GM12878 (cell line): ENCODE measurements at regions not wholly inside any gene's neighbourhood (a gene's known extent, or its start where the extent isn't known, plus 50 kb on each side); places are given as distances from the start of the nearest gene placed in this dataset.

ENCODE experiments used
- ATAC-seq: fragments of 200-7000 bp; cut with Tn5 transposase; 3 replicates; pipeline ENCODE4 v1.9.1; 2020; ENCODE audit warnings: mild to moderate bottlenecking, moderate library complexity
- BruUV-seq: library from RNA; stranded (reverse); fragments of 400-500 nt; replicated peaks from 2 replicates; lab custom pipeline; 2021; lab: Mats Ljungman, UMichigan
- CTCF ChIA-PET: fragments of 300-600 bp; sonication (Branson Sonifier 250); formaldehyde crosslinking; extraction: SDS; loops from one replicate; lab custom pipeline; 2021; ENCODE audit warnings: inconsistent platforms; lab: Yijun Ruan, JAX
- POLR2A ChIA-PET: fragments of 350-600 bp; formaldehyde crosslinking; extraction: SDS; loops from one replicate; lab custom pipeline; 2021; ENCODE audit warnings: inconsistent platforms; lab: Charles Lee
- RAD21 ChIA-PET: fragments of 300-600 bp; sonication (Branson Sonifier 250); formaldehyde crosslinking; loops from one replicate; lab custom pipeline; 2023; ENCODE audit warnings: antibody characterized with exemption; ENCODE audit not compliant: unreplicated experiment; lab: Charles Lee
- SMC1A ChIA-PET: fragments of 300-600 bp; sonication (Branson Sonifier 250); formaldehyde crosslinking; loops from one replicate; lab custom pipeline; 2023; ENCODE audit not compliant: unreplicated experiment, uncharacterized antibody; lab: Charles Lee
- DNase-seq: peaks from one replicate; pipeline ENCODE4 v3.0.0-alpha.2; 2011; ENCODE audit warnings: low read depth, low spot score
- FAIRE-seq: peaks from 3 replicates; lab custom pipeline; 2011; peaks lifted over from hg19 to GRCh38; lab: Jason Lieb, UNC
- H2AFZ ChIP-seq: 2 replicates; pipeline ENCODE4 v1.6.0; 2011; ENCODE audit warnings: low read depth, low read length, control low read depth; ENCODE audit not compliant: control insufficient read depth
- H3K27ac ChIP-seq: 2 replicates; pipeline ENCODE4 v1.5.1; 2011; ENCODE audit warnings: control low read depth; ENCODE audit not compliant: control insufficient read depth, insufficient read depth
- H3K27me3 ChIP-seq, 2 experiments: replicated peaks in 1 of 2; 2 replicates each; pipeline versions ENCODE4 v1.6.0 to v1.6.1; 2011; ENCODE audit warnings: low read length in 1 of 2; ENCODE audit not compliant: control insufficient read depth in 2 of 2, insufficient read depth in 2 of 2
- H3K36me3 ChIP-seq, 2 experiments: 2 replicates each; pipeline ENCODE4 v1.5.1; 2011; ENCODE audit warnings: low read length in 1 of 2; ENCODE audit not compliant: control insufficient read depth in 2 of 2, insufficient read depth in 2 of 2
- H3K4me1 ChIP-seq: 2 replicates; pipeline ENCODE4 v1.6.1; 2011; ENCODE audit warnings: mild to moderate bottlenecking, low read length, moderate library complexity, mixed read lengths; ENCODE audit not compliant: control insufficient read depth, insufficient read depth
- H3K4me2 ChIP-seq: 2 replicates; pipeline ENCODE4 v1.6.0; 2011; ENCODE audit warnings: control low read depth; ENCODE audit not compliant: control insufficient read depth, insufficient read depth
- H3K4me3 ChIP-seq: fragments of 200-600 bp; sonication (generic); 2 replicates; pipeline ENCODE4 v1.5.1; 2016
- H3K79me2 ChIP-seq: 2 replicates; pipeline ENCODE4 v1.6.0; 2011; ENCODE audit warnings: low read length; ENCODE audit not compliant: control insufficient read depth, insufficient read depth
- H3K9ac ChIP-seq: 2 replicates; pipeline ENCODE4 v1.8.0; 2011; ENCODE audit warnings: low read length, control low read depth, mixed read lengths; ENCODE audit not compliant: control insufficient read depth, insufficient read depth
- H3K9me3 ChIP-seq: replicated peaks from 3 replicates; pipeline ENCODE4 v1.5.1; 2011; ENCODE audit warnings: mild to moderate bottlenecking, low read length; ENCODE audit not compliant: control insufficient read depth, insufficient read depth
- H4K20me1 ChIP-seq: 2 replicates; pipeline ENCODE4 v1.6.0; 2011; ENCODE audit not compliant: control insufficient read depth, insufficient read depth
- BCL11A ChIP-seq: IDR thresholded peaks from 2 replicates; pipeline ENCODE4 v1.6.1; 2011; ENCODE audit warnings: low read depth, low read length
- HDAC2 ChIP-seq: fragments of 200-600 bp; sonication (generic); IDR thresholded peaks from 2 replicates; pipeline ENCODE4 v1.6.1; 2017
- IKZF2 ChIP-seq, 2 experiments: fragments of 450-650 bp; IDR thresholded peaks; 2 replicates each; pipeline ENCODE4 v1.6.1; 2017; ENCODE audit warnings: mild to moderate bottlenecking in 2 of 2, moderate library complexity in 2 of 2
- NFYB ChIP-seq: IDR thresholded peaks from 2 replicates; pipeline ENCODE4 v1.6.1; 2011; ENCODE audit warnings: low read depth, mild to moderate bottlenecking, low read length, improper control_type of control experiment, moderate library complexity; ENCODE audit not compliant: insufficient read depth
- RB1 ChIP-seq: fragments of 450-650 bp; formaldehyde crosslinking; IDR thresholded peaks from 2 replicates; pipeline ENCODE4 v1.6.1; 2017; ENCODE audit warnings: mild to moderate bottlenecking, borderline replicate concordance
- RUNX3 ChIP-seq: IDR thresholded peaks from 2 replicates; pipeline ENCODE4 v1.6.1; 2012; ENCODE audit warnings: low read length, inconsistent platforms
- SRF ChIP-seq, 2 experiments: IDR thresholded peaks; 2 replicates each; pipeline ENCODE4 v1.6.1; 2011; ENCODE audit warnings: low read depth in 2 of 2, low read length in 2 of 2, mild to moderate bottlenecking in 1 of 2, moderate library complexity in 1 of 2
- STAT1 ChIP-seq: fragments of 450-650 bp; conservative IDR thresholded peaks from 2 replicates; pipeline ENCODE4 v1.6.1; 2014; ENCODE audit warnings: antibody characterized with exemption, mild to moderate bottlenecking
- STAT3 ChIP-seq: IDR thresholded peaks from 2 replicates; pipeline ENCODE4 v1.6.1; 2011; ENCODE audit warnings: low read depth, low read length, improper control_type of control experiment
- ZNF274 ChIP-seq: IDR thresholded peaks from one replicate; pipeline ENCODE4 v1.8.0; 2011; ENCODE audit not compliant: insufficient read length, insufficient read depth
- WGBS: methylation state at CpG from one replicate; pipeline ENCODE4 v1.1.6; 2016; ENCODE audit warnings: low lambda C conversion rate; ENCODE audit not compliant: insufficient replicate concordance, insufficient coverage; ENCODE audit errors: missing lambda C conversion rate; 5-methylcytosine and 5-hydroxymethylcytosine counted together
- in situ Hi-C: fragments of 300-500 bp; cut with MboI; formaldehyde crosslinking; loops from 9 replicates; pipeline ENCODE4 v1.14.3; 2018; ENCODE audit warnings: mixed read lengths
- intact Hi-C: fragments of 100-400 bp; cut with micrococcal nuclease; formaldehyde crosslinking; loops from one replicate; pipeline ENCODE4 v1.14.2; 2022; ENCODE audit not compliant: unreplicated experiment
- TF ChIP-seq, protein P1 (sequence below): fragments of 450-650 bp; IDR thresholded peaks from 2 replicates; pipeline ENCODE4 v1.6.1; 2017; ENCODE audit warnings: mild to moderate bottlenecking, low read depth, inconsistent platforms; ENCODE audit not compliant: poor library complexity, severe bottlenecking
- TF ChIP-seq, protein P2 (sequence below): fragments of 450-650 bp; IDR thresholded peaks from 2 replicates; pipeline ENCODE4 v1.6.1; 2017; ENCODE audit warnings: mild to moderate bottlenecking, moderate library complexity
- TF ChIP-seq, protein P3 (sequence below): IDR thresholded peaks from 2 replicates; pipeline ENCODE4 v1.6.1; 2011; ENCODE audit warnings: mild to moderate bottlenecking, low read depth, low read length, moderate library complexity; ENCODE audit not compliant: insufficient replicate concordance
- TF ChIP-seq, protein P4 (sequence below): fragments of 150-350 bp; IDR thresholded peaks from 2 replicates; pipeline ENCODE4 v1.6.1; 2014; ENCODE audit warnings: mild to moderate bottlenecking, low read depth, low read length

DNA sequence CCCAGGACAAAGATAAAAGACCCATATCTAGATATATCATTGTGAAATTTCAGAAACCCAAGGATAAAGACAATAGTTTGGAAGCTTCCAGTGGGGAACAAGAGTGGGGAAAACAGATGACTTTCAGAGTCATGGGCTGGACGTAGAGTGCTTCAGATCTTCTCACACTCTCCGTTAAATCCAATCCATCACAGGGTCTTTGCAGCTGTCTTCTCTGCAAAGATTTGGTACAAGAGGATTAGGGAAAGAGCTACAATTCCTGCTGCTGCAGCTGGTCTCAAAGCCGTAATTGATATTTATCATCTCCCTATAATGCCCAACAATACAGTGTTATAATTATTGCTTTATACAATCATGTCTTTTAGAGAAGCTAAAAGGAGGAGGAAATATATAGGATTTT lies 63.4 kb upstream of the CLPB start:
- Histone ChIP-seq H3K4me3 (no peak overlapping the region), H3K27ac (no peak overlapping the region), H3K4me1 (no peaks in the 10 kb centered on the region), H3K4me2 (no peak overlapping the region), H3K79me2 (no peaks in the 10 kb centered on the region), H3K9ac (no peak overlapping the region), H4K20me1 (no peaks in the 10 kb centered on the region), H3K36me3 (no peaks in the 10 kb centered on the region), H2AFZ (no peak overlapping the region), H3K9me3 (no peaks in the 10 kb centered on the region; the same call in 2 of the 3 replicates), H3K27me3 (no peaks in the 10 kb centered on the region; a peak in 1 of 4 replicates)
- intact Hi-C loops (no loop called here), in situ Hi-C loops (no loop called here)
- DNase-seq: no peak
- TF ChIP-seq RUNX3 (no peak), STAT3 (no peak), NFYB (no peak), BCL11A (no peak), SRF (IDR thresholded peaks at IDR 0.05; ENCODE audit: low read depth in 2 of 2, low read length in 2 of 2) (no peak), RB1 (no peak), IKZF2 (IDR thresholded peaks at IDR 0.05) (no peak), STAT1 (no peak), HDAC2 (no peak), ZNF274 (no peak)
- TF ChIP-seq, protein P1, sequence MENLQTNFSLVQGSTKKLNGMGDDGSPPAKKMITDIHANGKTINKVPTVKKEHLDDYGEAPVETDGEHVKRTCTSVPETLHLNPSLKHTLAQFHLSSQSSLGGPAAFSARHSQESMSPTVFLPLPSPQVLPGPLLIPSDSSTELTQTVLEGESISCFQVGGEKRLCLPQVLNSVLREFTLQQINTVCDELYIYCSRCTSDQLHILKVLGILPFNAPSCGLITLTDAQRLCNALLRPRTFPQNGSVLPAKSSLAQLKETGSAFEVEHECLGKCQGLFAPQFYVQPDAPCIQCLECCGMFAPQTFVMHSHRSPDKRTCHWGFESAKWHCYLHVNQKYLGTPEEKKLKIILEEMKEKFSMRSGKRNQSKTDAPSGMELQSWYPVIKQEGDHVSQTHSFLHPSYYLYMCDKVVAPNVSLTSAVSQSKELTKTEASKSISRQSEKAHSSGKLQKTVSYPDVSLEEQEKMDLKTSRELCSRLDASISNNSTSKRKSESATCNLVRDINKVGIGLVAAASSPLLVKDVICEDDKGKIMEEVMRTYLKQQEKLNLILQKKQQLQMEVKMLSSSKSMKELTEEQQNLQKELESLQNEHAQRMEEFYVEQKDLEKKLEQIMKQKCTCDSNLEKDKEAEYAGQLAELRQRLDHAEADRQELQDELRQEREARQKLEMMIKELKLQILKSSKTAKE: no peak
- TF ChIP-seq, protein P2, sequence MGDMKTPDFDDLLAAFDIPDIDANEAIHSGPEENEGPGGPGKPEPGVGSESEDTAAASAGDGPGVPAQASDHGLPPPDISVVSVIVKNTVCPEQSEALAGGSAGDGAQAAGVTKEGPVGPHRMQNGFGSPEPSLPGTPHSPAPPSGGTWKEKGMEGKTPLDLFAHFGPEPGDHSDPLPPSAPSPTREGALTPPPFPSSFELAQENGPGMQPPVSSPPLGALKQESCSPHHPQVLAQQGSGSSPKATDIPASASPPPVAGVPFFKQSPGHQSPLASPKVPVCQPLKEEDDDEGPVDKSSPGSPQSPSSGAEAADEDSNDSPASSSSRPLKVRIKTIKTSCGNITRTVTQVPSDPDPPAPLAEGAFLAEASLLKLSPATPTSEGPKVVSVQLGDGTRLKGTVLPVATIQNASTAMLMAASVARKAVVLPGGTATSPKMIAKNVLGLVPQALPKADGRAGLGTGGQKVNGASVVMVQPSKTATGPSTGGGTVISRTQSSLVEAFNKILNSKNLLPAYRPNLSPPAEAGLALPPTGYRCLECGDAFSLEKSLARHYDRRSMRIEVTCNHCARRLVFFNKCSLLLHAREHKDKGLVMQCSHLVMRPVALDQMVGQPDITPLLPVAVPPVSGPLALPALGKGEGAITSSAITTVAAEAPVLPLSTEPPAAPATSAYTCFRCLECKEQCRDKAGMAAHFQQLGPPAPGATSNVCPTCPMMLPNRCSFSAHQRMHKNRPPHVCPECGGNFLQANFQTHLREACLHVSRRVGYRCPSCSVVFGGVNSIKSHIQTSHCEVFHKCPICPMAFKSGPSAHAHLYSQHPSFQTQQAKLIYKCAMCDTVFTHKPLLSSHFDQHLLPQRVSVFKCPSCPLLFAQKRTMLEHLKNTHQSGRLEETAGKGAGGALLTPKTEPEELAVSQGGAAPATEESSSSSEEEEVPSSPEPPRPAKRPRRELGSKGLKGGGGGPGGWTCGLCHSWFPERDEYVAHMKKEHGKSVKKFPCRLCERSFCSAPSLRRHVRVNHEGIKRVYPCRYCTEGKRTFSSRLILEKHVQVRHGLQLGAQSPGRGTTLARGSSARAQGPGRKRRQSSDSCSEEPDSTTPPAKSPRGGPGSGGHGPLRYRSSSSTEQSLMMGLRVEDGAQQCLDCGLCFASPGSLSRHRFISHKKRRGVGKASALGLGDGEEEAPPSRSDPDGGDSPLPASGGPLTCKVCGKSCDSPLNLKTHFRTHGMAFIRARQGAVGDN: no peak
- TF ChIP-seq, protein P3, sequence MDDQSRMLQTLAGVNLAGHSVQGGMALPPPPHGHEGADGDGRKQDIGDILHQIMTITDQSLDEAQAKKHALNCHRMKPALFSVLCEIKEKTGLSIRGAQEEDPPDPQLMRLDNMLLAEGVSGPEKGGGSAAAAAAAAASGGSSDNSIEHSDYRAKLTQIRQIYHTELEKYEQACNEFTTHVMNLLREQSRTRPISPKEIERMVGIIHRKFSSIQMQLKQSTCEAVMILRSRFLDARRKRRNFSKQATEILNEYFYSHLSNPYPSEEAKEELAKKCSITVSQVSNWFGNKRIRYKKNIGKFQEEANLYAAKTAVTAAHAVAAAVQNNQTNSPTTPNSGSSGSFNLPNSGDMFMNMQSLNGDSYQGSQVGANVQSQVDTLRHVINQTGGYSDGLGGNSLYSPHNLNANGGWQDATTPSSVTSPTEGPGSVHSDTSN: no peak
- TF ChIP-seq, protein P4, sequence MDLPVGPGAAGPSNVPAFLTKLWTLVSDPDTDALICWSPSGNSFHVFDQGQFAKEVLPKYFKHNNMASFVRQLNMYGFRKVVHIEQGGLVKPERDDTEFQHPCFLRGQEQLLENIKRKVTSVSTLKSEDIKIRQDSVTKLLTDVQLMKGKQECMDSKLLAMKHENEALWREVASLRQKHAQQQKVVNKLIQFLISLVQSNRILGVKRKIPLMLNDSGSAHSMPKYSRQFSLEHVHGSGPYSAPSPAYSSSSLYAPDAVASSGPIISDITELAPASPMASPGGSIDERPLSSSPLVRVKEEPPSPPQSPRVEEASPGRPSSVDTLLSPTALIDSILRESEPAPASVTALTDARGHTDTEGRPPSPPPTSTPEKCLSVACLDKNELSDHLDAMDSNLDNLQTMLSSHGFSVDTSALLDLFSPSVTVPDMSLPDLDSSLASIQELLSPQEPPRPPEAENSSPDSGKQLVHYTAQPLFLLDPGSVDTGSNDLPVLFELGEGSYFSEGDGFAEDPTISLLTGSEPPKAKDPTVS: no peak
- RAD21 ChIA-PET: no interaction called here
- POLR2A ChIA-PET: no interaction called here
- FAIRE-seq: no peak
- no TSS peak for BruUV-seq
- SMC1A ChIA-PET: interaction anchor here (1.2 kb wide), 1 partner anchor 9 kb away, joined by 3 read pairs; no protein-coding TSS in a partner anchor
- 29% methylated on average over 3 of the region's 3 CpGs for whole genome bisulfite sequencing
- CTCF ChIA-PET: interaction anchor here (1.2 to 1.5 kb wide), 2 partner anchors 26 to 111 kb away, joined by 3 to 5 read pairs; no protein-coding TSS in a partner anchor
- ATAC-seq: no peak
